Hypothalamus (tissue), 51 donors: ENCODE measurements at regions not wholly inside any gene's neighbourhood (a gene's known extent, or its start where the extent isn't known, plus 50 kb on each side); places are given as distances from the start of the nearest gene placed in this dataset.
"Not testable (repeated sequence)": the region's sequence is repeated elsewhere in the genome, so short reads cannot be mapped to it uniquely, and the experiment has no call there.

Source experiments
- DNase-seq, 51 donors: peaks; one replicate each; lab custom pipeline; 2025; lab: John Stamatoyannopoulos, UW

- DNase-seq: no peak
Measured at GRCh38 chr9:34907044-34907443, 51.0 kb upstream of the PHF24 start.

GRCh38 chr9:34899535-34900158, 58.4 kb upstream of the PHF24 start:
- DNase-seq: peak in 48 of 51 donors; percentile 6 to 91 (median 61)

GRCh38 chr9:34898846-34899245, 59.2 kb upstream of the PHF24 start:
- peak in 37 of 51 donors; percentile 2 to 77 (median 35) for DNase-seq

GRCh38 chr9:34896112-34896511, 62.0 kb upstream of the PHF24 start:
- DNase-seq: no peak

- no peak for DNase-seq
Measured at GRCh38 chr9:34892886-34893285, 65.2 kb upstream of the PHF24 start.

GRCh38 chr9:34891386-34891785, 66.7 kb upstream of the PHF24 start:
- DNase-seq: no peak

GRCh38 chr9:34887841-34888240, 70.2 kb upstream of the PHF24 start:
- no peak for DNase-seq

GRCh38 chr9:34884747-34885189, 73.3 kb upstream of the PHF24 start:
- DNase-seq: no peak

- no peak for DNase-seq
Measured at GRCh38 chr9:34876096-34876495, 82.0 kb upstream of the PHF24 start.

GRCh38 chr9:34869390-34869789, 88.7 kb upstream of the PHF24 start:
- peak in 2 of 51 donors; percentile 3 to 11 for DNase-seq

GRCh38 chr9:34866614-34867013, 91.5 kb upstream of the PHF24 start:
- no peak for DNase-seq

GRCh38 chr9:34863426-34863825, 94.7 kb upstream of the PHF24 start:
- DNase-seq: no peak

GRCh38 chr9:34862836-34863235, 95.2 kb upstream of the PHF24 start:
- no peak for DNase-seq

GRCh38 chr9:34862043-34862442, 96.0 kb upstream of the PHF24 start:
- DNase-seq: peak in 1 of 51 donors; percentile 3

- DNase-seq: not testable (repeated sequence)
Measured at GRCh38 chr9:34855016-34855415, 103.1 kb upstream of the PHF24 start.

- DNase-seq: no peak
Measured at GRCh38 chr9:34830068-34830467, 120.1 kb upstream of the CCL21 start.

- DNase-seq: no peak
Measured at GRCh38 chr9:34826999-34827538, 117.1 kb upstream of the CCL21 start.

- DNase-seq: no peak
Measured at GRCh38 chr9:34825775-34826174, 115.8 kb upstream of the CCL21 start.

GRCh38 chr9:34823778-34824177, 113.8 kb upstream of the CCL21 start:
- no peak for DNase-seq

GRCh38 chr9:34810187-34810524, 100.2 kb upstream of the CCL21 start:
- DNase-seq: no peak

GRCh38 chr9:34809504-34810186, 99.7 kb upstream of the CCL21 start:
- DNase-seq: peak in 10 of 51 donors; percentile 2 to 22 (median 4)

GRCh38 chr9:34802916-34803315, 93.0 kb upstream of the CCL21 start:
- no peak for DNase-seq
